ENCODE measurements at regions not wholly inside any gene's neighbourhood (a gene's known extent, or its start where the extent isn't known, plus 50 kb on each side); places are given as distances from the start of the nearest gene placed in this dataset.

- no peaks in the 10 kb centered on the region for H3K27me3 ChIP-seq (replicated peaks; ENCODE audit: control insufficient read depth, insufficient read depth, low read length, poor library complexity, severe bottlenecking)
- no peaks in the 10 kb centered on the region for H3K9me3 ChIP-seq (ENCODE audit: control insufficient read depth, low read length)
- no peak overlapping the region for H3K4me3 ChIP-seq (ENCODE audit: insufficient read depth, low read depth, low read length, poor library complexity, severe bottlenecking)
- no peak for DNase-seq
- no peaks in the 10 kb centered on the region for H3K4me1 ChIP-seq (ENCODE audit: control insufficient read depth, insufficient read depth, low read length, poor library complexity, severe bottlenecking)
- no peaks in the 10 kb centered on the region for H3K36me3 ChIP-seq (ENCODE audit: control insufficient read depth, insufficient read depth, low read length)
- no peak overlapping the region for H3K27ac ChIP-seq (ENCODE audit: insufficient read depth, low read length, poor library complexity, severe bottlenecking)
These were observed 132.1 kb upstream of the BTG1 start for GRCh38 chr12:92277795-92278194.

GRCh38 chr12:92276276-92276675 lies 130.6 kb upstream of the BTG1 start:
- no peak for DNase-seq
- H3K4me1 ChIP-seq (ENCODE audit: control insufficient read depth, insufficient read depth, low read length, poor library complexity, severe bottlenecking), result no peaks in the 10 kb centered on the region
- no peaks in the 10 kb centered on the region for H3K9me3 ChIP-seq (ENCODE audit: control insufficient read depth, low read length)
- no peaks in the 10 kb centered on the region for H3K27me3 ChIP-seq (replicated peaks; ENCODE audit: control insufficient read depth, insufficient read depth, low read length, poor library complexity, severe bottlenecking)
- H3K36me3 ChIP-seq (ENCODE audit: control insufficient read depth, insufficient read depth, low read length), result no peaks in the 10 kb centered on the region
- H3K27ac ChIP-seq (ENCODE audit: insufficient read depth, low read length, poor library complexity, severe bottlenecking), result no peak overlapping the region
- no peak overlapping the region for H3K4me3 ChIP-seq (ENCODE audit: insufficient read depth, low read depth, low read length, poor library complexity, severe bottlenecking)

GRCh38 chr12:92275443-92276154 lies 130.0 kb upstream of the BTG1 start:
- Histone ChIP-seq H3K9me3 (ENCODE audit: control insufficient read depth, low read length) (no peaks in the 10 kb centered on the region), H3K27ac (ENCODE audit: insufficient read depth, low read length, poor library complexity, severe bottlenecking) (no peak overlapping the region), H3K4me1 (ENCODE audit: control insufficient read depth, insufficient read depth, low read length, poor library complexity, severe bottlenecking) (no peaks in the 10 kb centered on the region), H3K27me3 (replicated peaks; ENCODE audit: control insufficient read depth, insufficient read depth, low read length, poor library complexity, severe bottlenecking) (no peaks in the 10 kb centered on the region), H3K4me3 (ENCODE audit: insufficient read depth, low read depth, low read length, poor library complexity, severe bottlenecking) (no peak overlapping the region), H3K36me3 (ENCODE audit: control insufficient read depth, insufficient read depth, low read length) (no peaks in the 10 kb centered on the region)
- no peak for DNase-seq

GRCh38 chr12:92273076-92273475 lies 127.4 kb upstream of the BTG1 start:
- Histone ChIP-seq H3K36me3 (ENCODE audit: control insufficient read depth, insufficient read depth, low read length) (no peaks in the 10 kb centered on the region), H3K4me1 (ENCODE audit: control insufficient read depth, insufficient read depth, low read length, poor library complexity, severe bottlenecking) (no peaks in the 10 kb centered on the region), H3K4me3 (ENCODE audit: insufficient read depth, low read depth, low read length, poor library complexity, severe bottlenecking) (no peak overlapping the region), H3K27ac (ENCODE audit: insufficient read depth, low read length, poor library complexity, severe bottlenecking) (no peak overlapping the region), H3K9me3 (ENCODE audit: control insufficient read depth, low read length) (no peaks in the 10 kb centered on the region), H3K27me3 (replicated peaks; ENCODE audit: control insufficient read depth, insufficient read depth, low read length, poor library complexity, severe bottlenecking) (no peaks in the 10 kb centered on the region)
- DNase-seq, result no peak

GRCh38 chr12:92272061-92272964 lies 126.7 kb upstream of the BTG1 start:
- H3K27ac ChIP-seq (ENCODE audit: insufficient read depth, low read length, poor library complexity, severe bottlenecking), result no peak overlapping the region
- H3K4me3 ChIP-seq (ENCODE audit: insufficient read depth, low read depth, low read length, poor library complexity, severe bottlenecking), result no peak overlapping the region
- H3K4me1 ChIP-seq (ENCODE audit: control insufficient read depth, insufficient read depth, low read length, poor library complexity, severe bottlenecking), result no peaks in the 10 kb centered on the region
- no peaks in the 10 kb centered on the region for H3K27me3 ChIP-seq (replicated peaks; ENCODE audit: control insufficient read depth, insufficient read depth, low read length, poor library complexity, severe bottlenecking)
- DNase-seq, result no peak
- no peaks in the 10 kb centered on the region for H3K36me3 ChIP-seq (ENCODE audit: control insufficient read depth, insufficient read depth, low read length)
- no peaks in the 10 kb centered on the region for H3K9me3 ChIP-seq (ENCODE audit: control insufficient read depth, low read length)

GRCh38 chr12:92271341-92271740 lies 125.7 kb upstream of the BTG1 start:
- Histone ChIP-seq H3K4me3 (ENCODE audit: insufficient read depth, low read depth, low read length, poor library complexity, severe bottlenecking) (no peak overlapping the region), H3K36me3 (ENCODE audit: control insufficient read depth, insufficient read depth, low read length) (no peaks in the 10 kb centered on the region), H3K9me3 (ENCODE audit: control insufficient read depth, low read length) (no peaks in the 10 kb centered on the region), H3K4me1 (ENCODE audit: control insufficient read depth, insufficient read depth, low read length, poor library complexity, severe bottlenecking) (no peaks in the 10 kb centered on the region), H3K27me3 (replicated peaks; ENCODE audit: control insufficient read depth, insufficient read depth, low read length, poor library complexity, severe bottlenecking) (no peaks in the 10 kb centered on the region), H3K27ac (ENCODE audit: insufficient read depth, low read length, poor library complexity, severe bottlenecking) (no peak overlapping the region)
- DNase-seq, result no peak

GRCh38 chr12:92270521-92270920 lies 124.9 kb upstream of the BTG1 start:
- Histone ChIP-seq H3K4me3 (ENCODE audit: insufficient read depth, low read depth, low read length, poor library complexity, severe bottlenecking) (no peak overlapping the region), H3K36me3 (ENCODE audit: control insufficient read depth, insufficient read depth, low read length) (no peaks in the 10 kb centered on the region), H3K4me1 (ENCODE audit: control insufficient read depth, insufficient read depth, low read length, poor library complexity, severe bottlenecking) (no peaks in the 10 kb centered on the region), H3K27ac (ENCODE audit: insufficient read depth, low read length, poor library complexity, severe bottlenecking) (no peak overlapping the region), H3K9me3 (ENCODE audit: control insufficient read depth, low read length) (no peaks in the 10 kb centered on the region), H3K27me3 (replicated peaks; ENCODE audit: control insufficient read depth, insufficient read depth, low read length, poor library complexity, severe bottlenecking) (no peaks in the 10 kb centered on the region)
- no peak for DNase-seq

GRCh38 chr12:92268946-92269345 lies 123.3 kb upstream of the BTG1 start:
- no peaks in the 10 kb centered on the region for H3K36me3 ChIP-seq (ENCODE audit: control insufficient read depth, insufficient read depth, low read length)

GRCh38 chr12:92261692-92262091 lies 116.0 kb upstream of the BTG1 start:
- H3K27me3 ChIP-seq (replicated peaks; ENCODE audit: control insufficient read depth, insufficient read depth, low read length, poor library complexity, severe bottlenecking), result no peaks in the 10 kb centered on the region
- H3K4me1 ChIP-seq (ENCODE audit: control insufficient read depth, insufficient read depth, low read length, poor library complexity, severe bottlenecking), result no peaks in the 10 kb centered on the region
- H3K27ac ChIP-seq (ENCODE audit: insufficient read depth, low read length, poor library complexity, severe bottlenecking), result no peak overlapping the region
- H3K36me3 ChIP-seq (ENCODE audit: control insufficient read depth, insufficient read depth, low read length), result no peaks in the 10 kb centered on the region
- H3K9me3 ChIP-seq (ENCODE audit: control insufficient read depth, low read length), result no peaks in the 10 kb centered on the region
- no peak overlapping the region for H3K4me3 ChIP-seq (ENCODE audit: insufficient read depth, low read depth, low read length, poor library complexity, severe bottlenecking)
- DNase-seq, result no peak

More at GRCh38 chr12:92268946-92269345, 123.3 kb upstream of the BTG1 start:
- no peak overlapping the region for H3K4me3 ChIP-seq (ENCODE audit: insufficient read depth, low read depth, low read length, poor library complexity, severe bottlenecking)
- no peak for DNase-seq
- H3K27me3 ChIP-seq (replicated peaks; ENCODE audit: control insufficient read depth, insufficient read depth, low read length, poor library complexity, severe bottlenecking), result no peaks in the 10 kb centered on the region
- no peak overlapping the region for H3K27ac ChIP-seq (ENCODE audit: insufficient read depth, low read length, poor library complexity, severe bottlenecking)
- no peaks in the 10 kb centered on the region for H3K4me1 ChIP-seq (ENCODE audit: control insufficient read depth, insufficient read depth, low read length, poor library complexity, severe bottlenecking)
- H3K9me3 ChIP-seq (ENCODE audit: control insufficient read depth, low read length), result no peaks in the 10 kb centered on the region

GRCh38 chr12:92261071-92261470 lies 115.4 kb upstream of the BTG1 start:
- Histone ChIP-seq H3K4me1 (ENCODE audit: control insufficient read depth, insufficient read depth, low read length, poor library complexity, severe bottlenecking) (no peaks in the 10 kb centered on the region), H3K27ac (ENCODE audit: insufficient read depth, low read length, poor library complexity, severe bottlenecking) (no peak overlapping the region)

More at GRCh38 chr12:92261071-92261470, 115.4 kb upstream of the BTG1 start:
- Histone ChIP-seq H3K36me3 (ENCODE audit: control insufficient read depth, insufficient read depth, low read length) (no peaks in the 10 kb centered on the region), H3K4me3 (ENCODE audit: insufficient read depth, low read depth, low read length, poor library complexity, severe bottlenecking) (no peak overlapping the region), H3K9me3 (ENCODE audit: control insufficient read depth, low read length) (no peaks in the 10 kb centered on the region), H3K27me3 (replicated peaks; ENCODE audit: control insufficient read depth, insufficient read depth, low read length, poor library complexity, severe bottlenecking) (no peaks in the 10 kb centered on the region)
- no peak for DNase-seq

All from effector memory CD4-positive, alpha-beta T cell (primary cell).